ENCODE measurements at regions not wholly inside any gene's neighbourhood (a gene's known extent, or its start where the extent isn't known, plus 50 kb on each side); places are given as distances from the start of the nearest gene placed in this dataset.
A peak's percentile ranks its signal among the peaks of the same experiment; 100 is the strongest.
"Not testable (repeated sequence)": the region's sequence is repeated elsewhere in the genome, so short reads cannot be mapped to it uniquely, and the experiment has no call there.

DNA sequence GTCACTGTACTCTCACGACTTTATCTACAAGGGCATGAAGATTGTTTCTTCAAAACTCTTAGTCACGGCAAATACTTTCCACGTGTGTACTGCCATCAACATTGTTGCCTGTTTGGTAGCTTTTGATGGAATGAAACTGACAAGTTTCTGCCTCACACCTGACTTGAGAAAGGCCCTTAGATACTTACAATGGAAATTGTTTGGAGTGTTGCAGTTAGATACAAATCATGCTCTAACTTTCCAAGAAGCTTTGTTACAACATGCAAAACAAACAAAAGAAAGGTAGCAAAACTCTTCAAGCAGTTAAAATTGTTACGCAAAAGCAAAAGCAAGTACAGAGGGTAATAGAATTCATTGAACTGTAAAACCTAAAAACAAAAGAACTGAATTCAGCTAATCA lies 91.1 kb upstream of the TLE4 start:
- no peak for DNase-seq (ENCODE audit: low read depth)

GRCh38 chr9:79481846-79482477 lies 89.8 kb upstream of the TLE4 start:
- no peak for DNase-seq (ENCODE audit: low read depth)

DNA sequence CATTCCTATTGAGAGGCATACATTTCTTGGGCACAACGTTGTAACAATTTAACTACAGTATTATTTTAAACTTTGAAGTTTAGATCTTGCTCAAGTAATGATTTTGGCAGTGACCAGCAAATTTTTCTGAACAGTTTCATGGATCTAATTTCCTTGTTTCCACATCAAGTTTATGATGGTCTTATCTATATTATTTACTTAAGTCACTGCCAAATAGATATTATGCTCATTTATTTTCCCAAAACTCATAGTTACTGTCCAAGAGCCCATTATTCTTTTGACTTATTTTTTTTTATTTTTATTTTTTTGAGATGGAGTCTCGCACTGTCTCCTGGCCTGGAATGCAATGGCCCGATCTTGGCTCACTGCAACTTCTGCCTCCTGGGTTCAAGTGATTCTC lies 86.5 kb upstream of the TLE4 start:
- DNase-seq (ENCODE audit: low read depth): no peak

DNA sequence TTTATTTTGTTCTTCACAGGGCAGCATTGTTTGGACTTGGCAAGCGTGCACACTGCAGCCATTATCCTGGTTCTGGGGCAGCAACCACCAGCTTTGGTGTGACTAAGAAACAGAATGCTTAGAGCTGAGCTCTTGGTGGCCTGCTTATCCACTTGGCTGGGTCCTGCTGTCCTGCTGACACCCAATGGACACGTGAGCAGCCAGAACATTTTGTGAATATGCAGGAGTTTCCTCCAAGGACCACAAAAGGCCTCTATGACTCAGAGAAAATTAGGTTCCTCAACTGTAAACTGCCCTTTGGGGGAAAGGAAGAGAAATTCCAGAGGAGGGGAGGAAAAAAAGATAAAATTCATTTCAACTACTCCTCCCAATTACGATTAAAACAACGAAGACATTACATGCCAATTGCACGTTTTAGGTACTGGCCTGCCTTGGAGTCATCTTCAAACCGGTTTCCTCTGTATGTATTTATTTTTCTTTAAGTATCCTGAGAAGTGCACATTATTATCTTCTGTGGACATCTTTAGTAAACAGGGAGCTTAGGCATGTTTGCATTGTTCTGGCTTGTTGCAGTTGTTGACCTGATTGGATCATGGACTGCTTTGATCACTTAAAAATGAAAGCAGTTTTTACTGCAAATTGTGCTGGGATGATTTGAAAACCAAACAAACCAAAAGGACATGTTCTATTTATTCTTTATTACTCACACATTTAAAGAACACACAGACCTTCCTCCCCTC lies 82.3 kb upstream of the TLE4 start:
- peak; percentile 65 for DNase-seq (ENCODE audit: low read depth)

- DNase-seq (ENCODE audit: low read depth): no peak
Observed at GRCh38 chr9:79490657-79491248, 81.0 kb upstream of the TLE4 start.

- DNase-seq (ENCODE audit: low read depth): no peak
Observed at GRCh38 chr9:79492092-79493009, 79.4 kb upstream of the TLE4 start.

GRCh38 chr9:79500196-79500864 lies 71.4 kb upstream of the TLE4 start:
- not testable (repeated sequence) for DNase-seq (ENCODE audit: low read depth)

DNA sequence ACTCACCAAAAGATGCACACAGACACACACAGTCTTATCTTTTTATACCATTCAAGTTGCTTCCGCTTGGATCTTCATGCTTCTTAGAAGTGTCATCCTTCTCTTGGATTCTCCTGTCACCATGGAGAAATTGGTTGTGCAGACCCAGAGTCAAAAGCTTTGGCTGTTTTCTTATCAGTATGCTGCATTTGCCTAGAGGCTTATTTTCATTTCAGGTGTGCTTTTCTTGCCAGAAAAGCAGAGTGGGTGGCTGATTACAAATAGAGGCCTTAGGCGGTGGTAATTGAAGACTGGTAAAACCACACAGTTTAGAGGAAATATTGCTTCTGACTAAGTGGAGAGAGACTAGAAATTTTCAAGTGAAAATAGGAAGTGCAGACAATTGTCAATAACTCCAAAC lies 70.2 kb upstream of the TLE4 start:
- no peak for DNase-seq (ENCODE audit: low read depth)

GRCh38 chr9:79507801-79508200 lies 64.0 kb upstream of the TLE4 start:
- no peak for DNase-seq (ENCODE audit: low read depth)

DNA sequence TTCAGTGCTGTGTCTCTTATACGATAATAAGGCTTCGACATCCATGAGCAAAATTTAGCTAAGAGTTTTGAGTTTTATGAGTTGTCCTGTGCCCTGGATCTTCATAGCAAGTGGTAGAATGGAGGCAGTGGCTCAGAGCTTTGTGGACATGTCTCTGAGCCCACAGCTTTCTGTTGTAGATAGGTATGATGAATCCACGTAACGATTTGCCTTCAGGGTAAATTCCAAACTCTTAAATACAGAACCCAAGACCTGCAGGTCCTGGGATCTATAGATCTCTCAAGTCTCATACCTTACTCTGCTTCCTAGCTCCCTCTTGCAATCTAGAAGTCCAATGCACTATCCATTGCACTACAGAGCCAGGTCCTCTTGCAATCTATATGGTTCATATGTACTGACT lies 59.5 kb upstream of the TLE4 start:
- no peak for DNase-seq (ENCODE audit: low read depth)

Data from myocyte (in vitro differentiated cells).